OCI-LY3 (cell line): ENCODE measurements at regions not wholly inside any gene's neighbourhood (a gene's known extent, or its start where the extent isn't known, plus 50 kb on each side); places are given as distances from the start of the nearest gene placed in this dataset.
"Not testable (repeated sequence)": the region's sequence is repeated elsewhere in the genome, so short reads cannot be mapped to it uniquely, and the experiment has no call there.

Experiments
- CTCF ChIP-seq: fragments of 200-600, 300-600 bp; sonication (generic); IDR thresholded peaks from 2 replicates; pipeline ENCODE4 v1.5.1; 2014; ENCODE audit warnings: antibody characterized with exemption, low read length, low read depth
- EZH2phosphoT487 ChIP-seq: fragments of 200-600 bp; shearing (Covaris generic); IDR thresholded peaks from 2 replicates; pipeline ENCODE4 v1.6.1; 2018; ENCODE audit warnings: antibody characterized with exemption, mixed run types, low read depth

- not testable (repeated sequence) for TF ChIP-seq CTCF, EZH2phosphoT487
Measured at GRCh38 chr14:28401705-28402104, 364.9 kb upstream of the FOXG1 start.
